ENCODE measurements at regions not wholly inside any gene's neighbourhood (a gene's known extent, or its start where the extent isn't known, plus 50 kb on each side); places are given as distances from the start of the nearest gene placed in this dataset.

- TF ChIP-seq SIX5 (IDR thresholded peaks at IDR 0.05; ENCODE audit: borderline replicate concordance in 1 of 2, insufficient read depth in 1 of 2, low read depth in 1 of 2, low read length in 2 of 2) (no peak), ELK3 (CRISPR knock-in tag; IDR thresholded peaks at IDR 0.05) (no peak), HMGN3 (IDR thresholded peaks at IDR 0.05; ENCODE audit: borderline replicate concordance, extremely low read depth, insufficient read length, low read depth, low read length) (no peak)
These were observed 1457.9 kb upstream of the CADM2 start (continued) for GRCh38 chr3:83500931-83501330.

GRCh38 chr3:83513051-83513450 lies 1445.7 kb upstream of the CADM2 start:
- H3K9me1 ChIP-seq (ENCODE audit: control insufficient read depth, insufficient read depth, low read length), result no peaks in the 10 kb centered on the region
- FAIRE-seq, result no peak
- no TSS peak for BruUV-seq (replicated peaks)
- TF ChIP-seq TFE3 (CRISPR knock-in tag; IDR thresholded peaks at IDR 0.05), result no peak
- no peak for TF ChIP-seq ARHGAP35 (IDR thresholded peaks at IDR 0.05; ENCODE audit: partially characterized antibody)
- no peak for TF ChIP-seq ZNF639 (CRISPR knock-in tag; conservative IDR thresholded peaks at IDR 0.05 in 1 of 2, IDR thresholded peaks at IDR 0.05 in 1 of 2)
- TF ChIP-seq ZC3H4 (CRISPR knock-in tag; IDR thresholded peaks at IDR 0.05; ENCODE audit: borderline replicate concordance), result no peak
- TF ChIP-seq KDM1A (IDR thresholded peaks at IDR 0.05), result no peak
- TF ChIP-seq BRCA1 (IDR thresholded peaks at IDR 0.05), result no peak
- TF ChIP-seq BRCA1 (CRISPR knock-in tag; IDR thresholded peaks at IDR 0.05), result no peak
- no peak for TF ChIP-seq ZNF507 (tag; conservative IDR thresholded peaks at IDR 0.05)
- TF ChIP-seq E2F3 (CRISPR knock-in tag; IDR thresholded peaks at IDR 0.05), result no peak
- no peak for TF ChIP-seq LEF1 (IDR thresholded peaks at IDR 0.05)
- TF ChIP-seq FIP1L1 (IDR thresholded peaks at IDR 0.05; ENCODE audit: low read depth, low read length, poor library complexity, severe bottlenecking), result no peak
- TF ChIP-seq ZC3H11A (IDR thresholded peaks at IDR 0.05; ENCODE audit: low read depth, low read length), result no peak
- no peaks in the 10 kb centered on the region for H3K9me3 ChIP-seq (replicated peaks; ENCODE audit: control insufficient read depth, insufficient read depth, low read depth, low read length)
- POLR2A ChIA-PET, result no interaction called here
- DNase-seq (ENCODE audit: extremely low read depth in 1 of 4, low spot score in 3 of 4), result no peak
- H2AFZ ChIP-seq (ENCODE audit: low read depth, low read length), result no peak overlapping the region
- intact Hi-C loops (cut with micrococcal nuclease) (no loop called here), in situ Hi-C loops (cut with MboI) (no loop called here)
- H3K27me3 ChIP-seq (ENCODE audit: control insufficient read depth in 2 of 2, insufficient read depth in 2 of 2, low read length in 2 of 2), result no peaks in the 10 kb centered on the region
- ATAC-seq, result no peak
- H4K20me1 ChIP-seq (replicated peaks; ENCODE audit: control insufficient read depth, insufficient read depth, low read length), result no peaks in the 10 kb centered on the region
- H3K4me3 ChIP-seq, result no peak overlapping the region
- CTCF ChIA-PET (ENCODE audit: low intra/inter-chr PET ratio), result no interaction called here
- 9% methylated on average over 1 of the region's 2 CpGs for WGBS (ENCODE audit: insufficient coverage, low coverage, missing lambda C conversion rate)
- H3K9ac ChIP-seq (ENCODE audit: insufficient read depth in 1 of 2, low read depth in 2 of 2, low read length in 2 of 2), result no peak overlapping the region
- no peaks in the 10 kb centered on the region for H3K4me1 ChIP-seq (replicated peaks in 1 of 2; ENCODE audit: control insufficient read depth in 2 of 2, insufficient read depth in 2 of 2, low read length in 2 of 2)
- no peak overlapping the region for H3K4me2 ChIP-seq (ENCODE audit: insufficient read depth, low read length)
- no peaks in the 10 kb centered on the region for H3K79me2 ChIP-seq (ENCODE audit: control insufficient read depth, insufficient read depth, low read length)
- H3K36me3 ChIP-seq (ENCODE audit: control insufficient read depth, insufficient read depth, low read length), result no peaks in the 10 kb centered on the region
- H3K27ac ChIP-seq (ENCODE audit: extremely low read depth, low read depth, low read length), result no peak overlapping the region

All from K562 (cell line).